ENCODE measurements at regions not wholly inside any gene's neighbourhood (a gene's known extent, or its start where the extent isn't known, plus 50 kb on each side); places are given as distances from the start of the nearest gene placed in this dataset.

- CTCF ChIA-PET: interaction anchor here (1.1 kb wide), 1 partner anchor 237 kb away, joined by 3 read pairs; no protein-coding TSS in a partner anchor
- DNase-seq: no peak
These were observed 1062.2 kb upstream of the FBXO33 start for GRCh38 chr14:40494483-40494882.

GRCh38 chr14:40487824-40488223, 1055.6 kb upstream of the FBXO33 start:
- POLR2A ChIA-PET: no interaction called here
- 0% methylated on average over 1 of the region's 1 CpG for WGBS (ENCODE audit: low lambda C conversion rate)
- H3K27ac ChIP-seq (ENCODE audit: low read depth in 2 of 2, low read length in 1 of 2): no peak overlapping the region
- no peak for TF ChIP-seq RXRA (IDR thresholded peaks at IDR 0.05; ENCODE audit: borderline replicate concordance, low read depth)
- TF ChIP-seq FOXJ3 (CRISPR knock-in tag; IDR thresholded peaks at IDR 0.05): no peak
- TF ChIP-seq SMC3 (IDR thresholded peaks at IDR 0.05; ENCODE audit: low read depth, low read length): no peak
- TF ChIP-seq TEAD4 (IDR thresholded peaks at IDR 0.05; ENCODE audit: borderline replicate concordance, insufficient read depth): no peak
- TF ChIP-seq REST (IDR thresholded peaks at IDR 0.05; ENCODE audit: low read depth, low read length): no peak
- TF ChIP-seq USF1 (IDR thresholded peaks at IDR 0.05; ENCODE audit: borderline replicate concordance, low read depth): no peak

More at GRCh38 chr14:40494483-40494882, 1062.2 kb upstream of the FBXO33 start:
- WGBS (ENCODE audit: low lambda C conversion rate): 0% methylated on average over 2 of the region's 3 CpGs
- Histone ChIP-seq H4K20me1 (ENCODE audit: insufficient read depth) (no peaks in the 10 kb centered on the region), H2AFZ (ENCODE audit: low read depth) (no peak overlapping the region), H3K9me2 (no peaks in the 10 kb centered on the region), H3F3A (replicated peaks; ENCODE audit: insufficient read depth) (no peaks in the 10 kb centered on the region), H3K4me2 (no peak overlapping the region), H3K4me1 (ENCODE audit: control insufficient read depth in 1 of 2, insufficient read depth in 2 of 2, low read depth in 1 of 2, low read length in 1 of 2) (no peaks in the 10 kb centered on the region), H3K79me2 (ENCODE audit: insufficient read depth) (no peaks in the 10 kb centered on the region), H3K4me3 (ENCODE audit: low read depth in 2 of 2, low read length in 1 of 2) (no peak overlapping the region), H3K27ac (ENCODE audit: low read depth in 2 of 2, low read length in 1 of 2) (no peak overlapping the region), H3K27me3 (ENCODE audit: insufficient read depth) (no peaks in the 10 kb centered on the region), H3K9me3 (no peaks in the 10 kb centered on the region), H3K36me3 (replicated peaks in 1 of 2; ENCODE audit: control insufficient read depth in 1 of 2, insufficient read depth in 2 of 2, low read length in 1 of 2) (no peaks in the 10 kb centered on the region), H3K9ac (no peak overlapping the region)
- POLR2A ChIA-PET: no interaction called here
- TF ChIP-seq RAD21 (IDR thresholded peaks at IDR 0.05; ENCODE audit: low read length): no peak
- no peak for TF ChIP-seq MEF2A (IDR thresholded peaks at IDR 0.05; ENCODE audit: borderline replicate concordance, low read depth)
- TF ChIP-seq SMC3 (IDR thresholded peaks at IDR 0.05; ENCODE audit: low read depth, low read length): no peak
- TF ChIP-seq RCOR1 (IDR thresholded peaks at IDR 0.05; ENCODE audit: low read length): no peak
- TF ChIP-seq POLR2AphosphoS5 (IDR thresholded peaks at IDR 0.05; ENCODE audit: low read depth, low read length): no peak
- no peak for TF ChIP-seq FOSL2 (IDR thresholded peaks at IDR 0.05; ENCODE audit: borderline replicate concordance, low read depth)
- TF ChIP-seq TAF1 (IDR thresholded peaks at IDR 0.05; ENCODE audit: borderline replicate concordance, low read depth, low read length): no peak
- TF ChIP-seq ZBTB33 (IDR thresholded peaks at IDR 0.05; ENCODE audit: borderline replicate concordance, low read depth): no peak
- TF ChIP-seq MAX (IDR thresholded peaks at IDR 0.05; ENCODE audit: low read depth): no peak
- no peak for TF ChIP-seq CTCF (IDR thresholded peaks at IDR 0.05)
- no peak for TF ChIP-seq RFX5 (IDR thresholded peaks at IDR 0.05; ENCODE audit: low read length)

More at GRCh38 chr14:40487824-40488223, 1055.6 kb upstream of the FBXO33 start:
- no peaks in the 10 kb centered on the region for H3K9me2 ChIP-seq
- no peaks in the 10 kb centered on the region for H3F3A ChIP-seq (replicated peaks; ENCODE audit: insufficient read depth)
- H3K4me2 ChIP-seq: no peak overlapping the region
- no peaks in the 10 kb centered on the region for H4K20me1 ChIP-seq (ENCODE audit: insufficient read depth)
- no peaks in the 10 kb centered on the region for H3K79me2 ChIP-seq (ENCODE audit: insufficient read depth)
- no peaks in the 10 kb centered on the region for H3K9me3 ChIP-seq
- no peak for DNase-seq
- no peaks in the 10 kb centered on the region for H3K4me1 ChIP-seq (ENCODE audit: control insufficient read depth in 1 of 2, insufficient read depth in 2 of 2, low read depth in 1 of 2, low read length in 1 of 2)
- no peaks in the 10 kb centered on the region for H3K36me3 ChIP-seq (replicated peaks in 1 of 2; ENCODE audit: control insufficient read depth in 1 of 2, insufficient read depth in 2 of 2, low read length in 1 of 2)
- CTCF ChIA-PET: no interaction called here
- no peak overlapping the region for H3K9ac ChIP-seq
- no peak overlapping the region for H2AFZ ChIP-seq (ENCODE audit: low read depth)
- H3K4me3 ChIP-seq (ENCODE audit: low read depth in 2 of 2, low read length in 1 of 2): no peak overlapping the region
- H3K27me3 ChIP-seq (ENCODE audit: insufficient read depth): no peaks in the 10 kb centered on the region
